C4-2B (cell line): ENCODE measurements at regions not wholly inside any gene's neighbourhood (a gene's known extent, or its start where the extent isn't known, plus 50 kb on each side); places are given as distances from the start of the nearest gene placed in this dataset.
A peak's percentile ranks its signal among the peaks of the same experiment; 100 is the strongest.

Experiments
- H3K27ac ChIP-seq: fragments of 450-650 bp; 2 replicates; pipeline ENCODE4 v1.5.1; 2017
- ZFX ChIP-seq: fragments of 450-650 bp; IDR thresholded peaks from 2 replicates; pipeline ENCODE4 v1.6.1; 2017
- TF ChIP-seq, protein P1 (sequence below): fragments of 450-650 bp; conservative IDR thresholded peaks from 2 replicates; pipeline ENCODE4 v1.5.1; 2017; ENCODE audit warnings: mild to moderate bottlenecking

DNA sequence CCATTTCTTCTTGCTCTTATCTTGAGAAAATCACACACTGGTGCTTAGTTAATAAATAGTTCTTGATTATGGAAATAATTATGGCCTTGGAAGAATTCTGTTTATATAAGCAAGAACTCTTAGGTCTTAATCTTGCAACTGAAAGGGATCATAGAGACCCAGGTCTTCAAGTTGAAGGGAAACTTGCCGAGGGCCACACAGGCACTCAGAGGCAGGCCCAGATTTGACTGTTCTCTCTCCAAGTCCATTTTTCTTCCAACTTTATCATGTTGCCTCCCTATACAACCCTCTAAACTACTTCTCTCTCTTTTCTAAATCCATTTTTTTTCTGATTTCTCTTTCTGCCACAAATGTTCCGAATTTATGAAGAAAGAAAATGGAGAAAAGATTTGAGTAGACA lies 94.5 kb upstream of the RMDN2 start:
- no peak overlapping the region for H3K27ac ChIP-seq
- no peak for TF ChIP-seq ZFX

DNA sequence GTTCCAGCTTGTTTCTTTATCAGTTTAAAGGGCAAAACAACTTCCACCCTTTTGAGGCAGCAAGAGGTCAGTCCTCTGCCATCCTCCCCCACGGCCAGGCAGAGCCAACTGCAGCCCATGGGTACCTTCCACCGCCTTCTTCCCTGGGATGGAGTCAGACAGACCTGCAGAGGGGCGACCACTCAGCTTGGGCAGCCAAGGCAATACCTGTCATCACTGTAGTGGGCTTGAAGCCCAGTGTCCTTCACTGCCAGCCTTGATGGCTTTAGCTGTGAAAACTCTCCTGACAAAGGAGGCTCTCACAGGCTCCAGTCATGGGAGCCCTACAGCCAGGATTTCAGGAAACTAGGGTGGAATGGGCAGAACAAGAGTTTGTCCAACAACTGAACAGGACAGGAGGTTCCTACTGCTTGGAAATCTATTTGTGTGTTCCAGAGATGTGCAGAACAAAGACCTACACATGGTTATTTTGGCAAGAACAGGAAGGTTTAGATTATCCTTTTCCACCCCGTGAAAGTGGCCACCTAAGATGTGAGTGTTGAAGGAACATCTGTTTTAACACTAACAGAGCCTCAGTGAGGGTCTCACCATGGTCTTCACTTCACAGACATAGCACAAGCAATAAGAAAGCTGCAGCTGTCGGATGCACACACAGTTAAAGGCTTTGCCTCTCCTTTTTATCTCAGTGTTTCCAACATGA lies 93.9 kb upstream of the RMDN2 start:
- no peak overlapping the region for H3K27ac ChIP-seq
- TF ChIP-seq, protein P1, sequence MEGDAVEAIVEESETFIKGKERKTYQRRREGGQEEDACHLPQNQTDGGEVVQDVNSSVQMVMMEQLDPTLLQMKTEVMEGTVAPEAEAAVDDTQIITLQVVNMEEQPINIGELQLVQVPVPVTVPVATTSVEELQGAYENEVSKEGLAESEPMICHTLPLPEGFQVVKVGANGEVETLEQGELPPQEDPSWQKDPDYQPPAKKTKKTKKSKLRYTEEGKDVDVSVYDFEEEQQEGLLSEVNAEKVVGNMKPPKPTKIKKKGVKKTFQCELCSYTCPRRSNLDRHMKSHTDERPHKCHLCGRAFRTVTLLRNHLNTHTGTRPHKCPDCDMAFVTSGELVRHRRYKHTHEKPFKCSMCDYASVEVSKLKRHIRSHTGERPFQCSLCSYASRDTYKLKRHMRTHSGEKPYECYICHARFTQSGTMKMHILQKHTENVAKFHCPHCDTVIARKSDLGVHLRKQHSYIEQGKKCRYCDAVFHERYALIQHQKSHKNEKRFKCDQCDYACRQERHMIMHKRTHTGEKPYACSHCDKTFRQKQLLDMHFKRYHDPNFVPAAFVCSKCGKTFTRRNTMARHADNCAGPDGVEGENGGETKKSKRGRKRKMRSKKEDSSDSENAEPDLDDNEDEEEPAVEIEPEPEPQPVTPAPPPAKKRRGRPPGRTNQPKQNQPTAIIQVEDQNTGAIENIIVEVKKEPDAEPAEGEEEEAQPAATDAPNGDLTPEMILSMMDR, result no peak
- no peak for TF ChIP-seq ZFX

DNA sequence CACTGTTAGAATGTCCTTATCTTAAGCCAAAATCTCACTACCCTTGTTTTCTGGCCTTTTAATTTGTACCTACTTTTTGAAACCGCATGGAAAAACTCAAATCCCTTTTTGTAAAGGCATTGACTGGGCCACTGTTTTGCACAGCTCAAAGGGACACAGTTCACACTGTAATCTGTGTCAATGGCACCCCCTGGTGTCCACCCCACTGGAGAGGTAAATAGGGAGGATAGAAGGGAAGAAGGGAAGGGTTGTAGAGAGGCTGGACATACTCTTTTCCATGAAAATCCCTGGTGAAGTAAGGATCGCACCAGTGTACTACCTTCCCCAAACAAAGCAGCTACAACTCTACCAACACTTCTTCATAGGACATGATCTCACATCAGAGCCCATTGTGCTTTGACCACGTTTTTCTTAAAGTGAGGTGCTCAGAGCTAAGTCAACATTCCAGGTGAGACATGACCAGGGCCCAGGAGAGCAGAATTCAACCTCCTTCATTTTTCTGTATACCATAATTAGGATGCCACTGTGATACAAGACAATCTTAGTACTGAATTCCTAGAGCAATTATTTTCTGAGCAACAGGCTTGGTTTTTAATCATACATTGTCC lies 92.4 kb upstream of the RMDN2 start:
- no peak overlapping the region for H3K27ac ChIP-seq
- TF ChIP-seq, protein P1, result peak; percentile 80
- no peak for TF ChIP-seq ZFX

DNA sequence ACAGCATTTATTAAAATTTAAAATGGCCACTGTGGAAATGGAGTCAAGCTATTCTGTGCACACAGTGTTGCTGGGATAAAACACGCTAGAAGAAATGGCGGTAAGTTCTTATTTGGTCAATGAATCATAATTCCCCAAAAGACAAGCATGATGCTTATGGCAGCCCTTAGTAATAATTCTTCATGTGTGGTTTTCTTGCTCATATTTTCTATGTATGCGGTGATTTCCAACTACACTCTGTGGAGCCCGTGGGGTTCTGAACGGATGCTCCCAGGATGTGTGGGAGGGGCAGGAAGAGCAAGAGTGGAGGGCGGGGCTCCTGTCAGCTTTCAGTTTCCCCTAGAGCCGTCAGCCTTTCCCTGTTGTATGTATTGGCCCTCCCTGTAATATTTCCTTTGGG lies 91.7 kb upstream of the RMDN2 start:
- no peak for TF ChIP-seq ZFX
- TF ChIP-seq, protein P1, result no peak
- no peak overlapping the region for H3K27ac ChIP-seq

DNA sequence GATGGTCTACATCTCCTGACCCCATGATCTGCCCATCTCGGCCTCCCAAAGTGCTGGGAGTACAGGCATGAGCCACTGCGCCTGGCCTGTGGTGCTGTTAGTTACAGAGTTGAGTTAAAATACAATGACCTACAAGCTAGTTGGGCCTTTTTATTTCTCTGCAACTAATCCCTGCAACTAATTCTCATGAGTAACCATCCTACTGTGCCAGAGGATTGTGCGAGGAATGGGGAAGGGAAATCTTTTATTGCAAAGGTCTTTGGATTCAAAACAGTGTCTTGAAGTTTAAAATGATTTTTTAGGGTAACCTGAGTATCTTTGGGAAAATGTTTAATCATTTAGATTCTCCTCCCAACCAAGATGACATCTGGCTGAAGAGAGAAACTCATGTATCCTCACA lies 88.8 kb upstream of the RMDN2 start:
- no peak overlapping the region for H3K27ac ChIP-seq
- no peak for TF ChIP-seq ZFX
- TF ChIP-seq, protein P1, result no peak

DNA sequence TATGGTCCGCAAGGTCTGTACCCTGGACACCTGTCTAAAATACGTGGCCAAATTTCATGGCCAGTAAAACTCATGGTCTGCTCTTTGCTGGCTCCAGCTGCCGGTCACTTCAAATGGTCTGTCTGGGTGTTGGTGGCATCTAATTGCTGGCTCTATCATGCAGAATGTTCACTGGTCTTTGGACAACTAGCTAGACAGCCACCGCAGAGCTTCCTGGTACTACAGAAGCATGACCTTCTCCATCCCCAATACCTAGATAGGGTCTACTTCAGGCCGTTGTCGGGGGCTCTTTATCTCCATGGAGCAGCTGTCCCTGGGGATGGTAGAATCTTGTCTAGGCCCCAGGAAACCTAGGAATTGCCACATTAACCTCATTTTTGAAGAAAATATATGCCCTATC lies 88.4 kb upstream of the RMDN2 start:
- TF ChIP-seq, protein P1, result no peak
- no peak for TF ChIP-seq ZFX
- H3K27ac ChIP-seq, result no peak overlapping the region

DNA sequence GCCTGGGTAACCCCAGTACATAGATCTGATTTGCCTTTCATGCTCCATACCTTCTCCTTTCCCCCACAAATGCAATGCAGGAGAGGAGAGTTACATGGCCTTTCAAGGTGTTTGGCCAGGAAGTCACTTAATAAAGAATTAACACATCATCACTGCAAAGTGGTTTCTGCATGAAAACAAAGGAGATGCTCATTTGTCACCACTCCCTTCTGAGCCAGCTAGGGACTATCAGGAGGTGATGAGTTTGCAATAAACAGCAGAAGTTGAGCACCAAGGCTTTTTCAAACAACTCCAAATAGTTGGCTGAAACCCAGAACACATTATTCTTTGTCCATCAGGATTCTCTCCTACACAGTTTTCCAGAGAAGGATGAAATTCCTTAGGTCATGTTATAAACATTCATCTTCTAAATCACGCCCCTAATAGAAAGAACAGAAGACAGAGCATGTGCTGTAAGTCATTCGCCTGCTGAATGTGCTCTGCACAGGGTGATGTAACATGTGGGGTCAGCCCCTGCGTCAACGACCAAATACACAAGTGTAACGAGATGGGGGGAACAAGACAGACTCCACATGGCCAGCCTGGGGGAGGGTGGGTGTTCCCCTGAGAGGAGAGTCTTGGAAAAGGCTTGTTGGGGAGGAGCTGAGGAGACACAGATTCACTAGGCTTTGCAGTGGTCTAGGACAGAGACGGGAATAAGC lies 87.3 kb upstream of the RMDN2 start:
- H3K27ac ChIP-seq, result no peak overlapping the region

More for the DNA sequence above, 87.3 kb upstream of the RMDN2 start:
- no peak for TF ChIP-seq ZFX
- TF ChIP-seq, protein P1, result no peak
